ENCODE measurements at regions not wholly inside any gene's neighbourhood (a gene's known extent, or its start where the extent isn't known, plus 50 kb on each side); places are given as distances from the start of the nearest gene placed in this dataset.

GRCh38 chr2:199147216-199147615 is 310.5 kb downstream of the SATB2 start:
- ATAC-seq (no peak), FAIRE-seq (no peak), DNase-seq (ENCODE audit: extremely low read depth in 1 of 4, low spot score in 3 of 4) (no peak)
- Histone ChIP-seq H2AFZ (ENCODE audit: low read depth, low read length) (no peak overlapping the region), H3K4me3 (no peak overlapping the region), H3K27me3 (ENCODE audit: control insufficient read depth in 2 of 2, insufficient read depth in 2 of 2, low read length in 2 of 2) (no peaks in the 10 kb centered on the region), H3K4me2 (ENCODE audit: insufficient read depth, low read length) (no peak overlapping the region), H3K27ac (ENCODE audit: extremely low read depth, low read depth, low read length) (no peak overlapping the region), H3K4me1 (replicated peaks in 1 of 2; ENCODE audit: control insufficient read depth in 2 of 2, insufficient read depth in 2 of 2, low read length in 2 of 2) (no peaks in the 10 kb centered on the region), H3K9me3 (replicated peaks; ENCODE audit: control insufficient read depth, insufficient read depth, low read depth, low read length) (no peaks in the 10 kb centered on the region), H3K9me1 (ENCODE audit: control insufficient read depth, insufficient read depth, low read length) (no peaks in the 10 kb centered on the region), H3K36me3 (ENCODE audit: control insufficient read depth, insufficient read depth, low read length) (no peaks in the 10 kb centered on the region), H3K9ac (ENCODE audit: insufficient read depth in 1 of 2, low read depth in 2 of 2, low read length in 2 of 2) (no peak overlapping the region), H3K79me2 (ENCODE audit: control insufficient read depth, insufficient read depth, low read length) (no peaks in the 10 kb centered on the region), H4K20me1 (replicated peaks; ENCODE audit: control insufficient read depth, insufficient read depth, low read length) (no peaks in the 10 kb centered on the region)
- ChIA-PET CTCF (ENCODE audit: low intra/inter-chr PET ratio) (no interaction called here), POLR2A (no interaction called here)
- BruUV-seq (replicated peaks) = no TSS peak
- intact Hi-C loops (cut with micrococcal nuclease) = no loop called here
- in situ Hi-C loops (cut with MboI) = no loop called here
- TF ChIP-seq KLF1 (tag; IDR thresholded peaks at IDR 0.05) (no peak), IRF2 (CRISPR knock-in tag; IDR thresholded peaks at IDR 0.05) (no peak), POLR2B (IDR thresholded peaks at IDR 0.05; ENCODE audit: low read depth, partially characterized antibody) (no peak), ZBTB26 (CRISPR knock-in tag; IDR thresholded peaks at IDR 0.05) (no peak), EWSR1 (IDR thresholded peaks at IDR 0.05; ENCODE audit: borderline replicate concordance, low read depth, partially characterized antibody) (no peak), RHOXF2B (CRISPR knock-in tag; conservative IDR thresholded peaks at IDR 0.05) (no peak)

- Histone ChIP-seq H3K4me1 (replicated peaks in 1 of 2; ENCODE audit: control insufficient read depth in 2 of 2, insufficient read depth in 2 of 2, low read length in 2 of 2) (no peaks in the 10 kb centered on the region), H3K9ac (ENCODE audit: insufficient read depth in 1 of 2, low read depth in 2 of 2, low read length in 2 of 2) (no peak overlapping the region), H3K79me2 (ENCODE audit: control insufficient read depth, insufficient read depth, low read length) (no peaks in the 10 kb centered on the region), H3K36me3 (ENCODE audit: control insufficient read depth, insufficient read depth, low read length) (no peaks in the 10 kb centered on the region), H3K27ac (ENCODE audit: extremely low read depth, low read depth, low read length) (no peak overlapping the region), H4K20me1 (replicated peaks; ENCODE audit: control insufficient read depth, insufficient read depth, low read length) (no peaks in the 10 kb centered on the region), H2AFZ (ENCODE audit: low read depth, low read length) (no peak overlapping the region), H3K27me3 (ENCODE audit: control insufficient read depth in 2 of 2, insufficient read depth in 2 of 2, low read length in 2 of 2) (no peaks in the 10 kb centered on the region), H3K4me2 (ENCODE audit: insufficient read depth, low read length) (no peak overlapping the region), H3K4me3 (no peak overlapping the region), H3K9me3 (replicated peaks; ENCODE audit: control insufficient read depth, insufficient read depth, low read depth, low read length) (no peaks in the 10 kb centered on the region), H3K9me1 (ENCODE audit: control insufficient read depth, insufficient read depth, low read length) (no peaks in the 10 kb centered on the region)
- in situ Hi-C loops (cut with MboI) = no loop called here
- ATAC-seq (no peak), FAIRE-seq (no peak), DNase-seq (ENCODE audit: extremely low read depth in 1 of 4, low spot score in 3 of 4) (no peak)
- intact Hi-C loops (cut with micrococcal nuclease) = no loop called here
- ChIA-PET POLR2A (no interaction called here), CTCF (ENCODE audit: low intra/inter-chr PET ratio) (no interaction called here)
- no TSS peak for BruUV-seq (replicated peaks)
- no peak for TF ChIP-seq ERF (CRISPR knock-in tag; IDR thresholded peaks at IDR 0.05)
- no peak for TF ChIP-seq WHSC1 (IDR thresholded peaks at IDR 0.05; ENCODE audit: low read length)
- TF ChIP-seq POU5F1 (IDR thresholded peaks at IDR 0.05; ENCODE audit: borderline replicate concordance, low read depth, low read length, partially characterized antibody) = no peak
These were observed 313.2 kb downstream of the SATB2 start for GRCh38 chr2:199144546-199144945.
